Ovary (tissue), 3 donors: ENCODE measurements at regions not wholly inside any gene's neighbourhood (a gene's known extent, or its start where the extent isn't known, plus 50 kb on each side); places are given as distances from the start of the nearest gene placed in this dataset.

Source experiments
- CTCF ChIP-seq, 3 donors: fragments of 450-650 bp in 2 of 3; fragments of 200-600 bp in 1 of 3; IDR thresholded peaks; one replicate each; pipeline versions ENCODE4 v1.5.1 to v1.8.0; 2016 to 2022; ENCODE audit warnings: antibody characterized with exemption in 3 of 3, mild to moderate bottlenecking in 1 of 3
- EP300 ChIP-seq: sonication (generic); formaldehyde crosslinking; IDR thresholded peaks from one replicate; pipeline ENCODE4 v1.6.1; 2017; ENCODE audit warnings: antibody characterized with exemption
- donor health status: DM: no; HTN: no; CAD: no.

DNA sequence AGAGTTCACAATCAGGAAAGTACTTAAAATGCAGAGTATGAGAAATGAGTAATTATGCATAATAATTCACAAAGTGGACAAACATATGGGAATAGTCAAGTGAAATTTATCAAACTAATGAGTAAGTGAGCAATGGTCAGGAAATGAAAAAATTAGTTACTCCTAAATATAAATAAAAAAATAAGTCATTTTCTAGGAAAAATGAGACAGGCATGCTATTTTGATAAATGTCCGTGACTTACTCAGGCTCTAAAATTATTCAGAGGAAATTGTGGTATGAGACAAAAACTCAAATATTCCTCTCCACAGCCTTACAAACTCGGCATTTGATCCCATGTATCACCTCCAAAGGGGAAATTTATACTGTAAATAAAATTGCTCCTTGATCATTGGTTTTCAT, 181.2 kb downstream of the COX18 start:
- TF ChIP-seq CTCF (IDR thresholded peaks at IDR 0.05) (no peak), EP300 (no peak)
